Psoas muscle (tissue), 7 donors: ENCODE measurements at regions not wholly inside any gene's neighbourhood (a gene's known extent, or its start where the extent isn't known, plus 50 kb on each side); places are given as distances from the start of the nearest gene placed in this dataset.
"Not testable (repeated sequence)": the region's sequence is repeated elsewhere in the genome, so short reads cannot be mapped to it uniquely, and the experiment has no call there.

ENCODE experiments used
- ATAC-seq, 4 donors: fragments of 200-7000 bp; cut with Tn5 transposase; one replicate each; pipeline ENCODE4 v1.9.1; 2020; ENCODE audit warnings: moderate library complexity in 3 of 4, mild to moderate bottlenecking in 2 of 4
- DNase-seq, 2 donors: peaks; one replicate each; pipeline ENCODE4 v3.0.0-alpha.2; 2020
- H3K27ac ChIP-seq: fragments of 200-600 bp; one replicate; pipeline ENCODE4 v1.8.0; 2022
- H3K27me3 ChIP-seq, 3 donors: fragments of 200-600 bp in 1 of 3; one replicate each; pipeline versions ENCODE4 v1.6.1 to v1.8.0; 2013 to 2022; ENCODE audit warnings: low read length in 2 of 3, mild to moderate bottlenecking in 2 of 3, moderate library complexity in 1 of 3; ENCODE audit not compliant: insufficient read depth in 3 of 3
- H3K36me3 ChIP-seq, 2 donors: fragments of 200-600 bp in 1 of 2; one replicate each; pipeline versions ENCODE4 v1.6.1 to v1.8.0; 2013 to 2022; ENCODE audit warnings: low read depth in 1 of 2, mild to moderate bottlenecking in 1 of 2, moderate library complexity in 1 of 2; ENCODE audit not compliant: insufficient read depth in 1 of 2
- H3K4me1 ChIP-seq: fragments of 200-600 bp; one replicate; pipeline ENCODE4 v1.8.0; 2022
- H3K4me3 ChIP-seq: fragments of 200-600 bp; one replicate; pipeline ENCODE4 v1.8.0; 2022; ENCODE audit warnings: mild to moderate bottlenecking
- H3K9me3 ChIP-seq: fragments of 200-600 bp; one replicate; pipeline ENCODE4 v1.8.0; 2022
- CTCF ChIP-seq: fragments of 200-600 bp; IDR thresholded peaks from one replicate; pipeline ENCODE4 v1.8.0; 2022; ENCODE audit warnings: antibody characterized with exemption
- WGBS, 3 donors: extraction: QIAGEN DNeasy Blood & Tissue Kit; methylation state at CpG; one replicate each; pipeline versions ENCODE4 v1.1.6 to v1.1.7; 2013; 5-methylcytosine and 5-hydroxymethylcytosine counted together
- intact Hi-C, 2 donors: fragments of 100-400 bp; cut with DNase I; formaldehyde crosslinking; loops; one replicate each; pipeline versions ENCODE4 v1.11.0 to v1.14.2; 2022
- donor health status: healthy with polysubstance abuse.
- donor health status: DM: no; HTN: no; CAD: no; lungs with moderate emphysema.
- donor health status: Bipolar disorder and iron deficiency.
- donor health status: healthy.
- donor health status: DM: yes; HTN: yes; CAD: no.
- donor health status: DM: no; HTN: no; CAD: no.
- donor health status: DM: yes; HTN: yes; CAD: no.

- Histone ChIP-seq H3K9me3 (no peaks in the 10 kb centered on the region), H3K4me3 (no peak overlapping the region), H3K36me3 (no peaks in the 10 kb centered on the region), H3K4me1 (no peaks in the 10 kb centered on the region), H3K27me3 (no peaks in the 10 kb centered on the region), H3K27ac (no peak overlapping the region)
- no peak for TF ChIP-seq CTCF
- 90 to 100% (median 96%) methylated on average over 2 of the region's 2 CpGs for WGBS, 3 donors
- no peak for ATAC-seq
- DNase-seq: no peak
- intact Hi-C loops: no loop called here
These were observed 244.3 kb downstream of the RNF144A start for GRCh38 chr2:7161501-7161900.

GRCh38 chr2:7165736-7166135, 248.5 kb downstream of the RNF144A start:
- no peak for TF ChIP-seq CTCF
- intact Hi-C loops: no loop called here
- Histone ChIP-seq H3K27me3 (peaks cover 0 to 2% (median 0%) of the 10 kb centered on the region in 3 donors), H3K4me1 (no peaks in the 10 kb centered on the region), H3K27ac (no peak overlapping the region), H3K36me3 (no peaks in the 10 kb centered on the region), H3K4me3 (no peak overlapping the region), H3K9me3 (no peaks in the 10 kb centered on the region)
- 89 to 92% (median 91%) methylated on average over 1 of the region's 1 CpG for WGBS, 3 donors
- DNase-seq: no peak
- no peak for ATAC-seq

GRCh38 chr2:7167801-7168411, 250.7 kb downstream of the RNF144A start:
- no peaks in the 10 kb centered on the region for H3K4me1 ChIP-seq
- no peaks in the 10 kb centered on the region for H3K9me3 ChIP-seq
- no peak overlapping the region for H3K27ac ChIP-seq
- 79 to 92% (median 88%) methylated on average over 6 of the region's 6 CpGs for WGBS, 3 donors
- H3K27me3 ChIP-seq: peaks cover 0 to 2% (median 0%) of the 10 kb centered on the region in 3 donors
- TF ChIP-seq CTCF: no peak
- intact Hi-C loops: no loop called here
- no peaks in the 10 kb centered on the region for H3K36me3 ChIP-seq
- ATAC-seq (no peak), DNase-seq (no peak)
- no peak overlapping the region for H3K4me3 ChIP-seq

DNA sequence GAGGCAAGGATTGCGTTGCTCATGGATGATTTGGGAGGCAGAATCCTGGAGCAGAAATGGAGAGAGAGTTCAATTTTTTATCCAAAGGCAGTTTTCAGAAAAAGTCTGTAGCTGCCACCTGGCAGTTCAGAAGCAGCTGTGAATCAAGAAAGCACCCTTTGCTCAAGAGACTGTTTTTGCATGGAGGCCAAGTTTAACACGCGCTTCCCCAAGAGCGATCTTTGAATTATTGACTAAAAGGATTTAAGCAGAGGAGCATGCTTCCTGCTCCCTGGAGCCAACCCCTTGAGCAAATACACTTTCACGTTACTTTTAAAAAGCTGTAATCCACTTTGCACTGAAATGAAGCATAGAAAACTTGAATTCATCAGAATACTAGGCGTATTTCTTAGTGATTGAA, 252.4 kb downstream of the RNF144A start:
- ATAC-seq (no peak), DNase-seq (no peak)
- intact Hi-C loops: no loop called here
- Histone ChIP-seq H3K4me1 (no peaks in the 10 kb centered on the region), H3K36me3 (no peaks in the 10 kb centered on the region), H3K9me3 (no peaks in the 10 kb centered on the region), H3K4me3 (no peak overlapping the region), H3K27me3 (peaks cover 0 to 2% (median 0%) of the 10 kb centered on the region in 3 donors), H3K27ac (no peak overlapping the region)
- WGBS, 3 donors: 23 to 38% (median 32%) methylated on average over 6 of the region's 6 CpGs
- no peak for TF ChIP-seq CTCF

GRCh38 chr2:7178996-7179395, 261.8 kb downstream of the RNF144A start:
- H3K9me3 ChIP-seq, H3K4me1 ChIP-seq, ATAC-seq, H3K36me3 ChIP-seq, intact Hi-C loops, H3K27me3 ChIP-seq, H3K27ac ChIP-seq, DNase-seq, H3K4me3 ChIP-seq: not testable (repeated sequence)
- 95 to 98% (median 96%) methylated on average over 17 of the region's 17 CpGs for WGBS, 3 donors
